HG02623 (cell line): ENCODE measurements at regions not wholly inside any gene's neighbourhood (a gene's known extent, or its start where the extent isn't known, plus 50 kb on each side); places are given as distances from the start of the nearest gene placed in this dataset.
"Not testable (repeated sequence)": the region's sequence is repeated elsewhere in the genome, so short reads cannot be mapped to it uniquely, and the experiment has no call there.

ENCODE experiments used
- ATAC-seq: cut with Tn5 transposase; IDR thresholded peaks from one replicate; pipeline ENCODE4 v1.9.1; 2021; ENCODE audit warnings: moderate library complexity; ENCODE audit not compliant: unreplicated experiment

GRCh38 chr21:10363321-10363720 is 158.1 kb upstream of the TPTE start:
- not testable (repeated sequence) for ATAC-seq

GRCh38 chr21:10366210-10366609 is 155.2 kb upstream of the TPTE start:
- not testable (repeated sequence) for ATAC-seq

- not testable (repeated sequence) for ATAC-seq
Observed at GRCh38 chr21:10367586-10367985, 153.8 kb upstream of the TPTE start.

- ATAC-seq = not testable (repeated sequence)
Observed at GRCh38 chr21:10368323-10368798, 153.0 kb upstream of the TPTE start.

GRCh38 chr21:10369289-10369688 is 152.1 kb upstream of the TPTE start:
- not testable (repeated sequence) for ATAC-seq

GRCh38 chr21:10377758-10378157 is 143.6 kb upstream of the TPTE start:
- not testable (repeated sequence) for ATAC-seq

GRCh38 chr21:10379816-10380215 is 141.6 kb upstream of the TPTE start:
- ATAC-seq = not testable (repeated sequence)

- ATAC-seq = not testable (repeated sequence)
Observed at GRCh38 chr21:10381687-10382060, 139.7 kb upstream of the TPTE start.

- ATAC-seq = not testable (repeated sequence)
Observed at GRCh38 chr21:10382135-10382534, 139.2 kb upstream of the TPTE start.

- ATAC-seq = not testable (repeated sequence)
Observed at GRCh38 chr21:10382580-10382979, 138.8 kb upstream of the TPTE start.

GRCh38 chr21:10383571-10383970 is 137.8 kb upstream of the TPTE start:
- not testable (repeated sequence) for ATAC-seq

GRCh38 chr21:10384304-10384861 is 137.0 kb upstream of the TPTE start:
- ATAC-seq = not testable (repeated sequence)

- ATAC-seq = not testable (repeated sequence)
Observed at GRCh38 chr21:10385202-10385601, 136.2 kb upstream of the TPTE start.

GRCh38 chr21:10385898-10386527 is 135.4 kb upstream of the TPTE start:
- ATAC-seq = not testable (repeated sequence)

- not testable (repeated sequence) for ATAC-seq
Observed at GRCh38 chr21:10387692-10388450, 133.5 kb upstream of the TPTE start.

- not testable (repeated sequence) for ATAC-seq
Observed at GRCh38 chr21:10388625-10389024, 132.8 kb upstream of the TPTE start.

GRCh38 chr21:10392301-10392700 is 129.1 kb upstream of the TPTE start:
- not testable (repeated sequence) for ATAC-seq

GRCh38 chr21:10395963-10396362 is 125.4 kb upstream of the TPTE start:
- ATAC-seq = not testable (repeated sequence)

- not testable (repeated sequence) for ATAC-seq
Observed at GRCh38 chr21:10397495-10397915, 123.9 kb upstream of the TPTE start.

- ATAC-seq = not testable (repeated sequence)
Observed at GRCh38 chr21:10398692-10399489, 122.5 kb upstream of the TPTE start.
